CD14-positive monocyte (primary cell): ENCODE measurements at regions not wholly inside any gene's neighbourhood (a gene's known extent, or its start where the extent isn't known, plus 50 kb on each side); places are given as distances from the start of the nearest gene placed in this dataset.

Experiments used
- DNase-seq, 3 donors: peaks; one replicate each; pipeline ENCODE4 v3.0.0-alpha.2; 2011 to 2022
- H2AFZ ChIP-seq: 2 replicates; pipeline ENCODE4 v1.6.0; 2012; ENCODE audit warnings: mild to moderate bottlenecking, low read depth, low read length, inconsistent platforms; ENCODE audit not compliant: insufficient read depth, poor library complexity, severe bottlenecking
- H3K27ac ChIP-seq, 2 donors: 1 replicate in 1 of 2; 2 replicates in 1 of 2; pipeline ENCODE4 v1.5.1; 2012 to 2013; ENCODE audit warnings: low read length in 2 of 2, control low read depth in 1 of 2, inconsistent platforms in 1 of 2, low read depth in 1 of 2, mild to moderate bottlenecking in 1 of 2
- H3K27me3 ChIP-seq, 2 donors: one replicate each; pipeline versions ENCODE4 v1.6.0 to v1.6.1; 2011 to 2013; ENCODE audit warnings: low read length in 2 of 2; ENCODE audit not compliant: control insufficient read depth in 2 of 2, insufficient read depth in 2 of 2
- H3K36me3 ChIP-seq, 2 donors: replicated peaks in 1 of 2; 1 replicate in 1 of 2; 2 replicates in 1 of 2; pipeline versions ENCODE4 v1.5.1 to v1.6.1; 2012 to 2013; ENCODE audit warnings: low read length in 2 of 2, control low read depth in 1 of 2, inconsistent platforms in 1 of 2, mild to moderate bottlenecking in 1 of 2; ENCODE audit not compliant: insufficient read depth in 2 of 2, control insufficient read depth in 1 of 2
- H3K4me1 ChIP-seq, 2 donors: 1 replicate in 1 of 2; 2 replicates in 1 of 2; pipeline versions ENCODE4 v1.5.1 to v1.6.1; 2012 to 2013; ENCODE audit warnings: low read length in 2 of 2, control low read depth in 1 of 2, inconsistent platforms in 1 of 2, mild to moderate bottlenecking in 1 of 2, moderate library complexity in 1 of 2; ENCODE audit not compliant: insufficient read depth in 2 of 2, control insufficient read depth in 1 of 2
- H3K4me2 ChIP-seq: replicated peaks from 2 replicates; pipeline ENCODE3; 2012; ENCODE audit warnings: low read length, moderate library complexity, mild to moderate bottlenecking; ENCODE audit not compliant: poor library complexity, severe bottlenecking; ENCODE audit errors: extremely low read depth
- H3K4me3 ChIP-seq, 3 experiments: fragments of 200-600 bp in 1 of 3; sonication (generic) in 1 of 3; replicated peaks in 1 of 3; 1 replicate in 2 of 3; 2 replicates in 1 of 3; pipeline ENCODE4 v1.5.1; 2011 to 2013; ENCODE audit warnings: low read length in 3 of 3, mild to moderate bottlenecking in 3 of 3, control low read depth in 2 of 3, low read depth in 2 of 3, inconsistent platforms in 1 of 3, moderate library complexity in 1 of 3
- H3K79me2 ChIP-seq: 2 replicates; pipeline ENCODE4 v1.6.0; 2012; ENCODE audit warnings: mild to moderate bottlenecking, control low read depth, inconsistent platforms, low read length, moderate library complexity; ENCODE audit not compliant: insufficient read depth
- H3K9ac ChIP-seq: 2 replicates; pipeline ENCODE4 v1.6.0; 2017; ENCODE audit warnings: low read length, mild to moderate bottlenecking; ENCODE audit not compliant: insufficient read depth, poor library complexity, severe bottlenecking
- H3K9me3 ChIP-seq, 2 donors: replicated peaks in 1 of 2; 1 replicate in 1 of 2; 2 replicates in 1 of 2; pipeline versions ENCODE4 v1.5.1 to v1.6.1; 2012 to 2013; ENCODE audit warnings: low read length in 2 of 2, control low read depth in 1 of 2; ENCODE audit not compliant: control insufficient read depth in 1 of 2, insufficient read depth in 1 of 2
- H4K20me1 ChIP-seq: 2 replicates; pipeline ENCODE4 v1.6.0; 2012; ENCODE audit warnings: mild to moderate bottlenecking, low read length, control low read depth, moderate library complexity; ENCODE audit not compliant: insufficient read depth
- H3K27ac Mint-ChIP-seq, 7 donors: one replicate each; pipeline ENCODE4 v1.8.0; 2020; ENCODE audit warnings: mild to moderate bottlenecking in 7 of 7, mixed read lengths in 7 of 7, moderate library complexity in 6 of 7, inconsistent platforms in 2 of 7
- H3K27me3 Mint-ChIP-seq, 3 donors: one replicate each; pipeline ENCODE4 v1.8.0; 2021 to 2022; ENCODE audit warnings: low read depth in 3 of 3, mild to moderate bottlenecking in 3 of 3, mixed read lengths in 3 of 3, moderate library complexity in 3 of 3, inconsistent platforms in 1 of 3
- H3K36me3 Mint-ChIP-seq, 2 donors: one replicate each; pipeline ENCODE4 v1.8.0; 2020; ENCODE audit warnings: mixed read lengths in 2 of 2, inconsistent platforms in 1 of 2, mild to moderate bottlenecking in 1 of 2
- H3K4me1 Mint-ChIP-seq: one replicate; pipeline ENCODE4 v1.8.0; 2020; ENCODE audit warnings: mild to moderate bottlenecking, mixed read lengths
- H3K4me3 Mint-ChIP-seq, 2 donors: one replicate each; pipeline ENCODE4 v1.8.0; 2020; ENCODE audit warnings: mild to moderate bottlenecking in 2 of 2, mixed read lengths in 2 of 2, moderate library complexity in 1 of 2
- H3K9me3 Mint-ChIP-seq, 7 donors: one replicate each; pipeline ENCODE4 v1.8.0; 2020 to 2022; ENCODE audit warnings: mixed read lengths in 7 of 7, mild to moderate bottlenecking in 6 of 7, moderate library complexity in 6 of 7, inconsistent platforms in 2 of 7
- CTCF ChIP-seq: fragments of 200-600 bp; IDR thresholded peaks from one replicate; pipeline ENCODE4 v1.8.0; 2022; ENCODE audit warnings: antibody characterized with exemption, mild to moderate bottlenecking
- WGBS: methylation state at CpG from one replicate; pipeline ENCODE4 v1.1.5; 2013; ENCODE audit warnings: missing lambda C conversion rate; ENCODE audit not compliant: insufficient coverage; 5-methylcytosine and 5-hydroxymethylcytosine counted together
- intact Hi-C, 2 donors: fragments of 100-400 bp; cut with micrococcal nuclease; formaldehyde crosslinking; loops; one replicate each; pipeline versions ENCODE4 v1.15.0 to v1.15.1; 2023

- Histone ChIP-seq H3K4me1 (peaks cover 7 to 13% of the 10 kb centered on the region in 2 donors), H3K9ac (no peak overlapping the region), H3K9me3 (no peaks in the 10 kb centered on the region), H2AFZ (no peak overlapping the region), H3K79me2 (no peaks in the 10 kb centered on the region), H3K4me2 (no peak overlapping the region), H4K20me1 (no peaks in the 10 kb centered on the region), H3K27ac (no peak overlapping the region), H3K27me3 (no peaks in the 10 kb centered on the region), H3K4me3 (no peak overlapping the region), H3K36me3 (no peaks in the 10 kb centered on the region)
- no peak for TF ChIP-seq CTCF
- H3K9me3 Mint-ChIP-seq, result peaks cover 0 to 2% (median 0%) of the 10 kb centered on the region in 7 donors
- peaks cover 18% of the 10 kb centered on the region for H3K4me1 Mint-ChIP-seq
- no peak overlapping the region for H3K4me3 Mint-ChIP-seq
- intact Hi-C loops, result no loop called here
- WGBS, result 88% methylated on average over 1 of the region's 1 CpG
- no peaks in the 10 kb centered on the region for H3K36me3 Mint-ChIP-seq
- no peak for DNase-seq
- no peak overlapping the region for H3K27ac Mint-ChIP-seq
- H3K27me3 Mint-ChIP-seq, result peaks cover 0 to 2% (median 0%) of the 10 kb centered on the region in 3 donors
These were observed 297.0 kb upstream of the CLNK start for GRCh38 chr4:10981576-10981975.

DNA sequence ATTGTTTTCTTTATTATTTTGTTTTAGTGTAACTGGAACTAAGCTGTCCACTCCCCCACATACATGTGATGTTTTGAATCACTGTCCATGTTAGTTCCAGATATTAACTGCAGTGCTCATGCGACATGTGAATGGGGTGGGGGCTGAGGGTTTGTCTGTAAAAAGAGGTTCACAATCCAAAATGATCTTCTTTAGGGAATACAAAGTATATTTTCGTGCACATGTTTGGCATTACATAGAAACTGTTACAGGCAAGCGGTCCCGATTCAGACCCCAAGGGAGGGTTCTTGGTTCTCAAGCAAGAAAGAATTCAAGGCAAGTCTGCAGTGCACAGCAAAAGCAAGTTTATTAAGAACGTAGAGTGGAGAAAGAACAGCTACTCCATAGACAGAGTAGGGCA, 296.5 kb upstream of the CLNK start:
- no peak for DNase-seq
- intact Hi-C loops, result no loop called here
- Histone ChIP-seq H3K9me3 (no peaks in the 10 kb centered on the region), H3K27me3 (no peaks in the 10 kb centered on the region), H3K4me1 (peaks cover 7 to 13% of the 10 kb centered on the region in 2 donors), H3K4me2 (no peak overlapping the region), H3K27ac (no peak overlapping the region), H3K36me3 (no peaks in the 10 kb centered on the region), H4K20me1 (no peaks in the 10 kb centered on the region), H2AFZ (no peak overlapping the region), H3K79me2 (no peaks in the 10 kb centered on the region), H3K9ac (no peak overlapping the region), H3K4me3 (no peak overlapping the region)
- H3K4me1 Mint-ChIP-seq, result peaks cover 18% of the 10 kb centered on the region
- peaks cover 0 to 2% (median 0%) of the 10 kb centered on the region in 7 donors for H3K9me3 Mint-ChIP-seq
- no peaks in the 10 kb centered on the region for H3K36me3 Mint-ChIP-seq
- WGBS, result 100% methylated on average over 4 of the region's 5 CpGs
- peaks cover 0 to 2% (median 0%) of the 10 kb centered on the region in 3 donors for H3K27me3 Mint-ChIP-seq
- H3K27ac Mint-ChIP-seq, result no peak overlapping the region
- no peak overlapping the region for H3K4me3 Mint-ChIP-seq
- no peak for TF ChIP-seq CTCF
